HG03135 (cell line): ENCODE measurements at regions not wholly inside any gene's neighbourhood (a gene's known extent, or its start where the extent isn't known, plus 50 kb on each side); places are given as distances from the start of the nearest gene placed in this dataset.

Experiments
- ATAC-seq: cut with Tn5 transposase; IDR thresholded peaks from one replicate; pipeline ENCODE4 v1.9.1; 2021; ENCODE audit warnings: mild to moderate bottlenecking, moderate library complexity; ENCODE audit not compliant: unreplicated experiment

DNA sequence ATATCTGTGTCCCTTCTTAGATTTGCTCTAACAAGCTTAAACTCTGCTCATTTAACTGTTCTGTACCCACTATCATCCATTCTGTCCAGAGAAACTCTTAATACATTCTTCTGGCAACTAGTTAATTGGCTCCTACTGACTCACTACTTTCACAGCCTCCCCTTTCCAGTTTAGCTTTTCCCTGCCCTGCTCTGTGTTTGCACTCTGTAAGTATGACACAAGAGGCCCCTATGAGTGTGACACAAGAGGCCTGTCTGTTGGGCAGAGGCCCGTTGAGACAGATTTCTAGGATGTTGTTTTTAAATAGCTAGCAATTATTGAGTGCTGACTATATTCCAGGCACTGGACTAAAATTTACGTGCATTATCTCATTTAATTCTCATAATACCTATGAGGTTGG, 246.0 kb upstream of the DAAM1 start:
- ATAC-seq = no peak

GRCh38 chr14:58944343-58944967, 244.0 kb upstream of the DAAM1 start:
- no peak for ATAC-seq

- no peak for ATAC-seq
Measured at GRCh38 chr14:58944968-58945356, 243.5 kb upstream of the DAAM1 start.

DNA sequence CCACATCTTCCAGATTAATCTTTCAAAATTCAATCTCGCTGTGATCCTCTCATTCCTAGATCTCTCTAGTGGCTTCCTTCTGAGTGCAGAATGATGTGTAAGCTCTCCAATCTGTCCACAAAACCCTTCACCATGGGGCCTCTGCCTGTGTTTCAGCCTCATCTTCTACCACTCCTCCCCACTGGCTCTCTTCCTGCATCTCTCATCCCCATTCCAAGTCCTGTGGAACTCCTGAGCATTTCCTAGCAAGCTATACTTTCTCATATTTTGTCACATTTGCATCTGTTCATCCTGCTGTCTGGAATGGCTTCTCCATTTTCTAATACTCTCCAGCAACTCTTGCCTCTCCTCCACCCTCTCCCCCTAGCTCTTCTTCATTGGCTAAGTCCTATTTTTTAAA, 242.0 kb upstream of the DAAM1 start:
- no peak for ATAC-seq

DNA sequence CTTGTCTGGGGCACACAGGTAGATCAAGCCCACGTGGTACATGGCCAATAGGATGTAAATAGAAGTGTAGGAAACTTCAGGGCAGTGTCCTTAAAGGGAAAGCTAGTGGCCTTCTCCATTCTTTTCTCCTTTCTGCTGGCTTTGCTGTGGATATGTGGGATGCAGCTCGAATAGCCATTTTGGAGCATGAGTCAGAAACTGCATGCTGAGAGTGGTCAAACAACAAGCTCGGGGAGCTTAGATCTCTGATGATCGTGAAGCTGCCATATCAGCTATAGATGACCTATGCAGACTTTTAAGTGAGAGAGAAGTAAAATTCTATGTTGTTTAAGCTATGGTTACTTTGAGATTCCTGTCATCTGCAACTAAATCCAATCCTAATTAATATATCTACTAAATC, 241.3 kb upstream of the DAAM1 start:
- no peak for ATAC-seq

- no peak for ATAC-seq
Measured at GRCh38 chr14:58947814-58948445, 240.5 kb upstream of the DAAM1 start.

DNA sequence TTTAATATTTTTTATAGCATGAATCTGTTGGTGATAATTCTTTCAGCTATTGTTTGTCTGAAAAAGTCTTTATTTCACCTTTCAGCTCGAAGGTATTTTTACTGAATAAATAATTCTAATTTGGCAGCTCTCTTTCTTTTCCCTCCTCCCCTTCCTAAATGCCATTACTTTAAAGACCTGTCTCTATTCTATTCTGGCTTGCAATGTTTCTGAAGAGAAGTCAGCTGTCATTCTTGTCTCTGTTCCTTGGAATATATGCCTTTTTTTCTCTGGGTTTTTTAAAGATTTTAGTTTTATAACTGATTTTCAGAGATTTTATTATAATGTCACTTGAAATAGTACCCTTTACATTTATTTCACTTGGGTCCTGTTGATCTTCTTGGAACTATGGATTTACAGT, 237.9 kb upstream of the DAAM1 start:
- ATAC-seq = no peak

DNA sequence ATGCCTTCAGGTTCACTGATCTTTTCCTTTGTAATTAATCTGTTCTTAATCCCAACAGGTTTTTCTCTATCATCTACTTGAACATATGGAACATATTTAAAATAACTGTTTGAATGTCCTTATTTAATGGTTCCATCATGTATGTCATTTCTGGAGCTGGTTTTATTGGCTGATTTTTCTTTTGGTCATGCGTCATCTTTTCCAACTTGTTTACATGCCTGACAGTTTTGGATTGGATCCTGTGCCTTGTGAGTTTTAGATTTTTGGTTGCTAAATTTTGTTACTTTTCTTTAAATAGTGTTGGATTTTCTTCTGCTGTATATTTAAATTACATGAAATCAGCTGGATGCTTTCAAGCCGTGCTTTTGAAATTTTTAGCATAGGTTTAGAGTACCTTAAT, 237.3 kb upstream of the DAAM1 start:
- ATAC-seq = no peak

- no peak for ATAC-seq
Measured at GRCh38 chr14:58954052-58954451, 234.4 kb upstream of the DAAM1 start.

GRCh38 chr14:58954901-58955861, 233.3 kb upstream of the DAAM1 start:
- no peak for ATAC-seq

DNA sequence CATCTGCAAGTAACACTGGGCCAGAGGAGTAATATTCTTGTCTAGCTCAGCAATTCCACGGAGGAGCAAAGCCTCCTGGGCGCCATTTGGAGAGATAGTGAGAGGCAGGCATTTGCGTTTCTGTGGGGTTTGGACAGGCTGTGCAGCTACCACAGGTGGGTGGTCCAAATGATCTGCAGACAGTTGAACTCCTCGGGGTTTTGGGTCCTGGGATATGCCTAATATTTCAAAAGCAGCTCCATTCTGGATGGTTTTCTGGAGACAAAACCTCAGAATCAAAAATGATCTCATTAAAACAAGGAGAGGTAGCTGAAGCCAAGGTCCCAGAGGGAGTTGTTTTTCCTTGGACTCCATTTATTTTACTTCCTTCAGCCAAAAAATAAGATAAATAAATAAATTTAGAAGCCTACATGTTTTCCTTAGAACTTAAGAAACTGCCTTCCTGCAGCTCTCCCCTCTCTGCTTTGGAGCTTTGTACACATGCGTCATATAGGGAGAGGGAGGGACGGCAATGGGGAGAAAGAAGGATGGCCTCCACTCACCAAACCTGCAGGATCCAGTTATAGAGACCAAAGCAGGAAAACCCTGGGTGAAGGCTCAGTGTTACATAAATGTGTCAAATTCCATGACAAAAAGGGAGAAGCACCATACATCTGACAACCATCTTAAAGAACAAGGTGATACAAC, 227.3 kb upstream of the DAAM1 start:
- ATAC-seq = no peak

DNA sequence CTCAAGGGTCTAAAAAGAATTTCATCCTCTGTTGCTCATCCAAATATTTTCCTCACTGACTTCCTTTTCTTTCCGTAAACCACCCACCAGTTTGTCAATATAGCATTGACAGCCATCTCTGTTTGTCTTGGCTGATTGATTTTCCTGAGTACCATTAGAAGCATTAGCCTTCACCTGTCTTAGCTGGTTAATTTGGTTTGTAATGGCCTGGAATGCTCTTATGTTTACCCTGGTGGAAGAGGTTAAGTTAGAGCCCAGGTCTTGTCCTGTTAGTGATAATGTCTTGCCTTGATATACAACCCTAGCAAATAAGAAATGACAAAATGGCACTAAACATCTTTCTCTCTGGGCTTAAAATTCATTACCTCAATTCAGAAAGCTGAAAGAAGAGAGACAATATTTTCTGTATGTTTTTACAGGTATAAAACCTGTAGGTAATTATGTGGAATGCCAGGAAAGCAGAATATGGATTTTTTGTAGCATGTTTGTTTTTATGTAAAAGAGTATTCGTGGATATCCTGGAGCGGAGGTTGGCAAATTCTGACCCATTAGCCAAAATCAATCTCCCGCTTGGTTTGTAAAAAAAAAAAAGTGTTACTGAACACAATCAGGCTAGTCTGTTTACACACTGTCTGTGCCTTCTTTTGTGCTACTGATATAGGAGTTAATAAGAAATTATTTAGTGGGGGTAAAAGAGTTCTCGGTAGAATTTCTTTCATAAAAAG, 224.4 kb upstream of the DAAM1 start:
- no peak for ATAC-seq

GRCh38 chr14:58964598-58964928, 223.9 kb upstream of the DAAM1 start:
- ATAC-seq = no peak

DNA sequence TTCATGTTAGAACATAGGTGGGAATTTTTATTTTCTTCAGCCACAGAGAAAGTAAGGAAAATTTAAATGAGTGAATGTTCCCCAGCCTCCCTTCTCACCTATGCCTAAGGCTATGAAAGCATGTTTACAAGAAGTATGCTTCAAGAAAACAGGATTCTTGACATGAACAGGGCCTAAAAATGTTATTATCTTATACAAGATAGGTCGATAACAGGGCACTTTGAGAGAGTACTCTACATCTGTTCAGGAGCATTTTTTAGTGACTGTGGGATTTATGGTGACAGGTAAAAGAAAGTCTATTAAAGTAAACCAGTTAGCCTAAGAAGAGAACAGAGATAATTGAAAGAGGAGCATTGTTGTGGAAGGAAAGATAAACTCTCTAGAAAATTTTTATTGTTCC, 222.9 kb upstream of the DAAM1 start:
- ATAC-seq = no peak

DNA sequence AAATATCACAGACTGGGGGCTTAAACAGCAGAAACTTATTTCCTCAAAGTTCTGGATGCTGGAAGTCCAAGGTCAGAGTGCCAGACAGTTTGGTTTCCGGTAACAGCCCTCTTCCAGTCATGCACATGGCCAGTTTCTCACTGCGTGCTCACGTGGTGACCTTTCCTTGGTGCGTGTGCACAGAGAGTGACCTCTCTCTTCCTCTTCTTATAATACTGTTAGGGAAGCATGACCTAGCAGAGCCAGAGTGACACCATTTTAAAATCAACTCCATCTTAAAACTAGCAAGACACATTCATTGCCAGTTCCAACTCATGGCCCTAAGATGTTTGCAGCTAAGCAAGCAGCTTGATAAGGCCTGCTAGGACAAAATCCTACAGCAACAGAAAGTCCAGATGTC, 221.5 kb upstream of the DAAM1 start:
- no peak for ATAC-seq

- no peak for ATAC-seq
Measured at GRCh38 chr14:58969951-58970751, 218.3 kb upstream of the DAAM1 start.

DNA sequence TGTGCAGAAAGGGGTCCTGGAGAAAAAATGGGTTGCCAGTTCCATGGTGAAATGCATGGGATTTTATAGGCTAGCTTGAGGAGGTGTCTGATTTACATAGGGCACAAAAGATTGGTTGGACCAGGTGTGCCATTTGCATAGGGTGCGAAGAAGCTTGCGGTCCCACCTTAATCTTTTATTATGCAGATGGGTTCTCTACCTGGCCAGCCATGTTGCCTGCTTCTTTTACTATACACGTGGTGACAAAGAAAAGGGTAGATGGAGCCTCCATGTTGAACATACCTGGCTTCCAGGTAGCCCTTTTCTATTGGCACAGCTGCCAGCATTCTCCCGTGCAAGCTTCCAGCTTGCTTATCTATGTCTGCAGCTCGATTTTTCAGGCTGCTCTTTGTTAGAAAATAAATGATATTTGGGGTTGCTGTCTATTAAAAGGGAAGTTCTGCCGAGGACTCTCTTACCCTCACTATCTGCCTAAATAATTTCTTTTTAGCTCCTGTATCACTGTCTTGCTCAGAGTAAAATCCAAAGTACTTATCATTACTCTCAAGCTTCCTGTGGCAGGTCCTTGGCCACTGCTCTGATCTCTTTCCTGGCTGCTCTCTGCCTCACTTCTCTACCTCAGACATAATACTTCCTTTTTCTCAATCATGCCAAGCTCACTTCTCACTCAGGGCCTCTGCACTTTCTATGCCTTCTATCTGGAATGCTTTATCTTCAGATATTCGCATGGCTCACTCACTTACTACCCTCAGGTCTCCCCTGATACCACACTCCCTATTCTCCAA, 216.0 kb upstream of the DAAM1 start:
- no peak for ATAC-seq

GRCh38 chr14:58977366-58977765, 211.1 kb upstream of the DAAM1 start:
- no peak for ATAC-seq

DNA sequence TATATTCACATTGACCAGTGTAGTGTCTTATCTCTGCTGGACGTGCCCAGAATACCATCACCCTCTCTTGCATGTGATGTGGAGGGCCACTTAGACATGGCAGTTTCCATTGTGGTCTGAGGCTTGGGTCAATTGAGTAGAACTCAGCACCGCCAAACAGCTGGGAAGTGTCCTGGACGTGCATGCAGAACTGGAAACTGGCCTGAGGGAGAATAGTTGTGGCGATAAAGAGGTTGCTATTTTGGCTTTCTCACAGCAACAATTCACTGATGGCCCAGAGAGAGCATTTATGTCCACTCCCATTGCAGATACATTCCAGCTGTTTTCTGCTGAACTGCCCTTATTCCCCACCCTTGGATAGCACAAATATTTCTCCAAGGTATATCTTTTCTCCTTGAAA, 210.1 kb upstream of the DAAM1 start:
- ATAC-seq = no peak
